ENCODE measurements at regions not wholly inside any gene's neighbourhood (a gene's known extent, or its start where the extent isn't known, plus 50 kb on each side); places are given as distances from the start of the nearest gene placed in this dataset.

DNA sequence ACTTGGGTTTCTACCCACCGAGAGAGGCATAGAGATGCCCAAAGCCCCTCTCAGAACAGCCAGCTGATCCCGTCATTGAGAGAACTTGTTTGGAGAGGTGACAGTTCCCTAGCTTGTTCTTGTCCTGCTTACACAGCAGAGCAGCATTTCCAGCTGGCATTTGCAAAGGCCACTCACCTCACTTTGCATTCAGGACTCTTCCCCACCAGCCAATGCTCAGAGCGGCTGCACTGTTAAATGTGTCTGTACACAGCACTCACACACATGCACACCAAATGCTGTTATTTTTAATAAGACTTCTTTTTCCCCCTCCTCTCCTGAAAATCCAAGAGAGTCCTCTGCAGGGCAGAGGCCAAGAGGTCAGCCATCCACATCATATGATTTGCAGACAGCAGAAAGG is 104.6 kb upstream of the SLC14A2 start:
- TF ChIP-seq, protein P1, sequence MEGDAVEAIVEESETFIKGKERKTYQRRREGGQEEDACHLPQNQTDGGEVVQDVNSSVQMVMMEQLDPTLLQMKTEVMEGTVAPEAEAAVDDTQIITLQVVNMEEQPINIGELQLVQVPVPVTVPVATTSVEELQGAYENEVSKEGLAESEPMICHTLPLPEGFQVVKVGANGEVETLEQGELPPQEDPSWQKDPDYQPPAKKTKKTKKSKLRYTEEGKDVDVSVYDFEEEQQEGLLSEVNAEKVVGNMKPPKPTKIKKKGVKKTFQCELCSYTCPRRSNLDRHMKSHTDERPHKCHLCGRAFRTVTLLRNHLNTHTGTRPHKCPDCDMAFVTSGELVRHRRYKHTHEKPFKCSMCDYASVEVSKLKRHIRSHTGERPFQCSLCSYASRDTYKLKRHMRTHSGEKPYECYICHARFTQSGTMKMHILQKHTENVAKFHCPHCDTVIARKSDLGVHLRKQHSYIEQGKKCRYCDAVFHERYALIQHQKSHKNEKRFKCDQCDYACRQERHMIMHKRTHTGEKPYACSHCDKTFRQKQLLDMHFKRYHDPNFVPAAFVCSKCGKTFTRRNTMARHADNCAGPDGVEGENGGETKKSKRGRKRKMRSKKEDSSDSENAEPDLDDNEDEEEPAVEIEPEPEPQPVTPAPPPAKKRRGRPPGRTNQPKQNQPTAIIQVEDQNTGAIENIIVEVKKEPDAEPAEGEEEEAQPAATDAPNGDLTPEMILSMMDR (conservative IDR thresholded peaks at IDR 0.05; ENCODE audit: control insufficient read depth, insufficient read depth, low read depth, low read length): no peak
- no peak overlapping the region for H3K4me3 ChIP-seq (ENCODE audit: control insufficient read depth, low read depth, low read length)
- DNase-seq (ENCODE audit: low read depth): no peak

DNA sequence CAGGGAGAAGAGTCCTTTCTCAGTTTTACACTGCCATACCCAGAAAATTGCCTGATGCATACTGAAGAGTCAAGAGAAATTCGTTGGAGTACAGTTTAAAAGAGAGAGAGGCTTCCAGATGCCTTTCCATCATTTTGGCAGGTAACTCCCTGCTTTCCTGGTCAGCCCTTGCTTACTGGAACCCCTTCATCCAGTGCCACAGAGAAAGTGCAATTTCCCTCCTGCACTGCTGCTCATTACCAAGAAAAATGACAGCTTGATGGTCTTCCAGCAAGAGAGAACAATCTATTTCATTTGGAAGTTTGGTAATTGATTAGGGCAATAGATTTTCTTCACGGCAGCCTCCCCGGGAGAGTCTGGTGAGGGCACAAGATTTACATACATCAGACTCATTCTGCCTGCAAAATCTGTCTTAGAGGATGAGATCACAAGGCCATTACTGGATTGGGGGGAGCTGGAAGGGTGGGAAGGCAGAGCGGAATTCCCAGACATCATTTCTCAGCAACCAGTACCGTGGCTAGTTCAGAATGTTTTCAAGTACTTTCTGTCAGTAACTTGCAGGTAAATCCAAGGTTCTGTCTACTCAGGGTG is 102.8 kb upstream of the SLC14A2 start:
- H3K4me3 ChIP-seq (ENCODE audit: control insufficient read depth, low read depth, low read length): no peak overlapping the region
- TF ChIP-seq, protein P1 (conservative IDR thresholded peaks at IDR 0.05; ENCODE audit: control insufficient read depth, insufficient read depth, low read depth, low read length): no peak
- DNase-seq (ENCODE audit: low read depth): no peak

DNA sequence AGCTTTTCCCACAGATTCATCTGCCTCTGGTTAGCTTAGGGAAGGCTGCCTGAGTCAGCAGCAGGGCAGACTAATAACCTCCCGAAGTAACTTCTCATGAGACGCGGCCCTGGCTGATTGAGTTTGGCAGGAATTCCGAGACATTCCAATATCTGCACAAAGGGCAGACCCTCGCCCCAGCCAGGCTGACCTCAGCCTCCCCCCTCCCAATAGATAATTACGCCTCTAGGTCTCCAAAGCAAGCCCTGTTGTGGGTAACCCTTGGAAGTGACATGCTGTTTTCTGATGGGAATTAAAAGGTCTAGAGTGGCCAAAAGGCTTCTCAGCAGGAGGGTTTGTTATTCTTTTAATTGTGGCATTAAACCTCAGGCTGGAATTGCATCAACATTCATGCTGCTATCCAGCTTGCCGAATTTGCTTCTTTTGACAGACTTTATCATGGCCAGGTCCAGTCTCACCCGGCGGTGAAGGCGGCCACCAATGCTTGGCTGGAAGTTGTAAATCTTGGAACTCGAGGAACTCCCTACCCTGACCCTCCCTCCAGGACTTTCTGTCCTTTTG is 98.0 kb upstream of the SLC14A2 start:
- no peak overlapping the region for H3K4me3 ChIP-seq (ENCODE audit: control insufficient read depth, low read depth, low read length)
- TF ChIP-seq, protein P1 (conservative IDR thresholded peaks at IDR 0.05; ENCODE audit: control insufficient read depth, insufficient read depth, low read depth, low read length): no peak
- DNase-seq (ENCODE audit: low read depth): peak; percentile 84

DNA sequence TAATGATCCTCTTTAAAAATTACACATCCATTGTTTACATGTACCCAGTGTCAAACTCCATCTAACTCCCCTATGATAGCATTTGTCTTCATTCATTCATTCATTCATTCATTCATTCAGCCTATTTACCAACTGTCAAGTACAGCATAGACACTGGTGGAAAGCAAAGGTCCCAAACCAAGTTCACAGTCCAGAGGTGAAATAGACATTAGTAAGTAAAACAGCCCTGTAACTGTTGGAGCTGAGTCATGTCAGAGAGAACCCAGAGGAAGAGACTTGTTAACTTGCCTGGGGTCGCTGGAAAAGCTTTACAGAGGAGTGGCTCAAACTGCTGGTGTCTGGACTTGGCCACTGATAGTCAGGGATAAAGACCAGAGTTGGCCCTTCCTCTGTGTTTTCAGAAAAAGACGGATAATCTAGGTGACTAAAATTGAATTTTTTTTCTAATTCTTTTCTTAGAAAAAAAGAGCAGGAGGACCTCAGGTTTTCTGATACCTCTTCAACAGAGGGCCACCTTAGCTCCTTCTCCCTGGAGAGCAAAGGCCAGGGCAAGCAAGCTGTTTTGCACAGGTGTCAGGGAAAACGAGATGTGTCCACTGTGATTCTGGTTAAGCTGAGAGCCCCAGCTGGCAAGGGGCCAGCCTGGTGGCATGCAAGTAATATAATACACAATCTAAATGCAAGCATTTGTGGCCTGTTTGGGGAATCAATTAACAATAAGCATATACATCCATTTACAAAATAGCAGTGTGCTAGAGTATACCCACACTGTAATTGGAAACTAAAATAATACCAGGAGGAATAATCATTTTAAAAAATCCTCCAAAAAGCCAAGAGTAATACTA is 96.7 kb upstream of the SLC14A2 start:
- DNase-seq (ENCODE audit: low read depth): peak; percentile 34
- no peak overlapping the region for H3K4me3 ChIP-seq (ENCODE audit: control insufficient read depth, low read depth, low read length)
- TF ChIP-seq, protein P1 (conservative IDR thresholded peaks at IDR 0.05; ENCODE audit: control insufficient read depth, insufficient read depth, low read depth, low read length): no peak

DNA sequence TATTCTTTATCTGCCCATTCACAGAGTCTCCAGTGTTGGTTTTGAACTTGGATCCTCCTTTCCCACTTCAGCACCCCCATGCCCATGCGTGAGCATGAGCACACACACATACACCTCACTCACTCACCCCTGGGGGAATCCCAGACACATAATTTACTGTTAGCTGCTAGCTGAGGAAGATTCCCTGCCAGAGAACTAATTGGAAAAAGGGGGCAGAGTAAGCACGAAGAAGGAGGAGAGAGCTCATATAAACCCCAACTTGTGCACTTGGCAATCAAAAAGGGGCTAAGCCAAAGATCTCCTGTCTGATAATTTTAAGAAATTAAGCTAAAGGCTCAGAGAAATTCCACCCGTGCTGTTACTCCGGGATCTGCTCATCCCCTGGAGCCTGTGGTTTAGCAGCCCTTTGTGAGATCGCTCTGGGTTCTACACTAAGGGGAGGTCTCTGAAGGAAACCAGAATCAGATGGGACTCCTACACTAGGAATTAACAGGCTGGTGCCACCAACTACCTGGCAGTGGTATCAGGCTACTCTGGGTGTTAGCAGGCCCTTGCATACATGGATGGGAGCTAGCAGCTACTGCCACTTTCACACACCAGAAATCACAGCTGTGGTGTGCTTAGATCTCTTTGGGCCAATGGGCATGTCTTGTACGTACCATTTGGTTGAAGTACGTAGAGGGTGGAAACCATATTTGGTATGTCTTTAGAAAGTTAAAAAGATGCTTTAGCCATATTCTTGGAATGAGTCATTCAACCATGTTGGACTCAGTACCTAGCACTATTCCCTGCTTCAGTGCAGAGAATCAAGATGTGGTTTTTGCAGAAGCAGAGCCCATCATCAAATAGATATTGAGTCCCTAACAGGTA is 95.6 kb upstream of the SLC14A2 start:
- TF ChIP-seq, protein P1 (conservative IDR thresholded peaks at IDR 0.05; ENCODE audit: control insufficient read depth, insufficient read depth, low read depth, low read length): no peak
- H3K4me3 ChIP-seq (ENCODE audit: control insufficient read depth, low read depth, low read length): no peak overlapping the region
- peak; percentile 69 for DNase-seq (ENCODE audit: low read depth)

DNA sequence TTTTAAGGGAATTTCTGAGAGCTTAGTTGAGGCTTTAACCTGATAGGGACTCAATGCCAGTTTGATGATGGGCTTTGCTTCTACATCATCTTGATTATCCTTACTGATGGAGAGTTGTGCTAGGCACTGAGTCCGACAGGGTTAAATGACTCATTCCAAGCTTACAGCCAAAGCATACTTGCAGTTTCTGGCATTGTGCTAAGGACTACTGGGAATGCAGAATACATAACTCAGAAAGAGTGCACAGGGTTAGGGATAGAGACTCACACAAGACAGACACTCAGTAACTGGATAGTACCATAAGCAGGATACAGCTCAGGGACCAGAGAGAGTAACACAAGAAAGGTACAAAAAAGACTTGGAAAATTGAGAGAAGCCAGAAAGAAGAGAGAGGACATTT is 94.1 kb upstream of the SLC14A2 start:
- H3K4me3 ChIP-seq (ENCODE audit: control insufficient read depth, low read depth, low read length): no peak overlapping the region
- TF ChIP-seq, protein P1 (conservative IDR thresholded peaks at IDR 0.05; ENCODE audit: control insufficient read depth, insufficient read depth, low read depth, low read length): no peak
- DNase-seq (ENCODE audit: low read depth): peak; percentile 90
